Muscle of leg (tissue), 3 donors: ENCODE measurements at regions not wholly inside any gene's neighbourhood (a gene's known extent, or its start where the extent isn't known, plus 50 kb on each side); places are given as distances from the start of the nearest gene placed in this dataset.

ENCODE experiments used
- DNase-seq: peaks from one replicate; pipeline ENCODE4 v3.0.0; 2013
- H3K27ac ChIP-seq: one replicate; pipeline ENCODE4 v1.5.1; 2013; ENCODE audit warnings: mild to moderate bottlenecking, low read length, control low read depth
- H3K27me3 ChIP-seq: one replicate; pipeline ENCODE4 v1.6.1; 2013; ENCODE audit warnings: low read length; ENCODE audit not compliant: control insufficient read depth, insufficient read depth
- H3K36me3 ChIP-seq: one replicate; pipeline ENCODE4 v1.6.1; 2013; ENCODE audit warnings: low read length; ENCODE audit not compliant: control insufficient read depth, insufficient read depth
- H3K4me1 ChIP-seq: one replicate; pipeline ENCODE4 v1.6.1; 2013; ENCODE audit warnings: low read length; ENCODE audit not compliant: control insufficient read depth, insufficient read depth
- H3K4me3 ChIP-seq: one replicate; pipeline ENCODE4 v1.5.1; 2013; ENCODE audit warnings: low read length, control low read depth
- H3K9me3 ChIP-seq: replicated peaks from 2 replicates; pipeline ENCODE4 v1.6.1; 2013; ENCODE audit warnings: low read depth, low read length; ENCODE audit not compliant: control insufficient read depth
- WGBS: methylation state at CpG from one replicate; pipeline ENCODE4 v1.1.5; 2013; ENCODE audit warnings: missing lambda C conversion rate; ENCODE audit not compliant: insufficient coverage; 5-methylcytosine and 5-hydroxymethylcytosine counted together

- Histone ChIP-seq H3K27me3 (no peaks in the 10 kb centered on the region), H3K27ac (no peak overlapping the region), H3K36me3 (no peaks in the 10 kb centered on the region), H3K9me3 (no peaks in the 10 kb centered on the region), H3K4me1 (no peaks in the 10 kb centered on the region), H3K4me3 (no peak overlapping the region)
- DNase-seq = peak; percentile 14
These were observed 529.1 kb downstream of the HS3ST4 start for GRCh38 chr16:26220894-26221293.

DNA sequence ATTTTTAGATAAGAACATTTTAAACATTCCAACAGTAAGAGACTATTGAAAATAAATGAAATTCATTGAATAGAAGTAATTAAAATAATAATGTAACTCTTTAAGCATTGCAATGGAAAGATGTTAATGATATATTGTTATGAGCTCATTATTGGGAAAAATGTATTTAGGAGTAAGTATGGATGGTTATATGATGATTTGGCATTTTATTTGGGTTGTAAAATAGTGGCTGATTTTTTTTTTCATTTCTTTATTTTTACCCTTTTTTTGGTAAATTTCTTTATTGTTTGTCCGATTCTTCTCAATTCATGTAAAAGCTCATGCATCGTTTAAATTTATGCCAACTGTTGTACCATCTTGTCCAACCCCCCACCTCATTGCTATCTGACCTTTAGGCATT lies 539.9 kb downstream of the HS3ST4 start:
- no peak overlapping the region for H3K27ac ChIP-seq
- no peaks in the 10 kb centered on the region for H3K4me1 ChIP-seq
- no peaks in the 10 kb centered on the region for H3K27me3 ChIP-seq
- DNase-seq = no peak
- WGBS = 100% methylated on average over 1 of the region's 2 CpGs
- no peak overlapping the region for H3K4me3 ChIP-seq
- no peaks in the 10 kb centered on the region for H3K36me3 ChIP-seq
- H3K9me3 ChIP-seq = no peaks in the 10 kb centered on the region

DNA sequence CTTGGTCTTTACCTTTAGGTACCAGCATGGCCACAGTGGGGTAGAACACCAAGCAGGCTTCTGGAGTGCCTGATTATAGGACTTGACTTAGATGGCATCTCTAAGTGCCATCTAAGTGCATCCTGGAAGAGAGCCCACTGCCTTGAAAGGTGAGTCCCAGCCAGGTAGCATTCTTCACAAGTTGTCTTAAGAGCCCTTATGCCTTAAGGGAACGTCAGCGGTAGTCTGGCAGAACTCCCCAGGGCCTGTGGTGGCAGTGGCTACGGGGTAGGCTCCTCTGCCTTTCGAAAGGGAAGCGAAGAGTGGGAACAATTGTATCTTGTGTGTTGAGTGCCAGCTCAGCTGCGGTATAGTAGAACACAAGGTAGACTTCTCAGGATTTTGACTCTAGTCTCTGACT lies 549.0 kb downstream of the HS3ST4 start:
- Histone ChIP-seq H3K27ac (no peak overlapping the region), H3K4me3 (no peak overlapping the region), H3K4me1 (no peaks in the 10 kb centered on the region), H3K27me3 (no peaks in the 10 kb centered on the region), H3K9me3 (no peaks in the 10 kb centered on the region), H3K36me3 (no peaks in the 10 kb centered on the region)
- DNase-seq = no peak
- 93% methylated on average over 6 of the region's 6 CpGs for WGBS

DNA sequence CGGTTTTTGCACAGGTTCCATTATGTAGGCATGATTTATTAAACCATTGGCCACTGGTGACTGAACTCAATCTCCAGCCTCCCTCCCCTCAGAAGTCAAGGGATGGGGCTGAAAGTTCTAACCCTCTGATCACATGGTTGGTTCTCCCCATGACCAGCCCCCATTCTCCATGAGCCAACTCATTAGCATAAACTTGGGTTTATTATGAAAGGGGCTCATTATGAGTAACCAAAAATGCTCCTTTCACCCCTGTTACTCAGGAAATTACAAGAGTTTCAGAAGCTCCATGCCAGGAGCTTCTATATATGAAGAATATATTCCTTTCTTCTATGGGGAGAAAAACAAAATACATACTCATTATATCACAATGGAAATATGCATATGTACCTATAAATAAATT lies 555.3 kb downstream of the HS3ST4 start:
- Histone ChIP-seq H3K36me3 (no peaks in the 10 kb centered on the region), H3K4me3 (no peak overlapping the region), H3K9me3 (no peaks in the 10 kb centered on the region), H3K27me3 (no peaks in the 10 kb centered on the region), H3K27ac (no peak overlapping the region), H3K4me1 (no peaks in the 10 kb centered on the region)
- no peak for DNase-seq
- WGBS = no CpG with 5 or more reads among the region's 1 CpG

GRCh38 chr16:26252598-26252997 lies 560.8 kb downstream of the HS3ST4 start:
- WGBS = 81% methylated on average over 3 of the region's 4 CpGs
- Histone ChIP-seq H3K4me1 (no peaks in the 10 kb centered on the region), H3K27ac (no peak overlapping the region), H3K36me3 (no peaks in the 10 kb centered on the region), H3K4me3 (no peak overlapping the region), H3K9me3 (no peaks in the 10 kb centered on the region), H3K27me3 (no peaks in the 10 kb centered on the region)
- DNase-seq = no peak

DNA sequence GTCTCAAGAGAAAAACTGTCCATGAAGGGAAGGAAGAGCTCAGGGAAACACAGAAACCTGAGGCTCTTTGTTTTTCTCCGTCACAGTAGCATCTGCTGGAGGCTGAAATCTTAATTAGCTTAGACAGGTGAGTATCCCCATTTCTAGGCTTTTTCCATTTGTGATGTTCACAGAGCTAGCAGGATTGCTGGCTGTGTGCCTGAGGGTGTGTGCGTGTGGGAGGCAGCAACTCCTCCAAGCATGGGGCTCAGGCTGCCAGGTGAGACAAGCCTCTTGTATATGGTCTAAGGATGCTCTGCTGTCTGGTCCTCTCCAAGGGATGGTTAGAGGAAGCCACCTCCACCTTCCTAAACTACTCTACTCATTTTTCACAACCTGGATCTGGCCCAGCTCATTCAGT lies 569.9 kb downstream of the HS3ST4 start:
- H3K27me3 ChIP-seq = no peaks in the 10 kb centered on the region
- 100% methylated on average over 1 of the region's 2 CpGs for WGBS
- H3K4me1 ChIP-seq = no peaks in the 10 kb centered on the region

GRCh38 chr16:26263406-26263805 lies 571.6 kb downstream of the HS3ST4 start:
- Histone ChIP-seq H3K4me1 (no peaks in the 10 kb centered on the region), H3K27ac (no peak overlapping the region), H3K9me3 (no peaks in the 10 kb centered on the region), H3K4me3 (no peak overlapping the region), H3K36me3 (no peaks in the 10 kb centered on the region), H3K27me3 (no peaks in the 10 kb centered on the region)
- DNase-seq = peak; percentile 1
- 67% methylated on average over 1 of the region's 2 CpGs for WGBS

More for the DNA sequence above, 569.9 kb downstream of the HS3ST4 start:
- H3K9me3 ChIP-seq = no peaks in the 10 kb centered on the region
- no peak for DNase-seq
- H3K4me3 ChIP-seq = no peak overlapping the region
- no peak overlapping the region for H3K27ac ChIP-seq
- H3K36me3 ChIP-seq = no peaks in the 10 kb centered on the region

DNA sequence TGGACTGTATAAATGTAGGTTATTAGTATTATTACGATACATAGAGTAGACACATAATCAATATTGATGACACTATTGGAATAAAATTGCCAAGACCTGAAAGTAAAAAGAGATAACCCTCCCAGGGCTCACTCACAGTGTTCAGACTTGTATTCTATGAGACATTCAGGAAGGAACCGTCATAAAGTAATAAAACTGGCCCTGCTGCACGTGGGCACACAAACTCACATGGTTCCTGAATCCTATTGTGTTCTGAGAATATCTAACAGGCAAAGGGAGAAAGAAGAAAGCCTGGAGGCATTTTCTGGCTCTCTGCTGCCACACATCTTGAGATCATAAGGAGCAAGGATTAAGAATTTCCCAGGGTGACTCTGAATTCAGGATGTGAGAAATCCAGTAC lies 575.9 kb downstream of the HS3ST4 start:
- H3K27me3 ChIP-seq = no peaks in the 10 kb centered on the region
- H3K9me3 ChIP-seq = no peaks in the 10 kb centered on the region
- DNase-seq = no peak
- no peaks in the 10 kb centered on the region for H3K36me3 ChIP-seq
- no peak overlapping the region for H3K4me3 ChIP-seq
- WGBS = 25% methylated on average over 2 of the region's 3 CpGs
- H3K27ac ChIP-seq = no peak overlapping the region
- no peaks in the 10 kb centered on the region for H3K4me1 ChIP-seq

DNA sequence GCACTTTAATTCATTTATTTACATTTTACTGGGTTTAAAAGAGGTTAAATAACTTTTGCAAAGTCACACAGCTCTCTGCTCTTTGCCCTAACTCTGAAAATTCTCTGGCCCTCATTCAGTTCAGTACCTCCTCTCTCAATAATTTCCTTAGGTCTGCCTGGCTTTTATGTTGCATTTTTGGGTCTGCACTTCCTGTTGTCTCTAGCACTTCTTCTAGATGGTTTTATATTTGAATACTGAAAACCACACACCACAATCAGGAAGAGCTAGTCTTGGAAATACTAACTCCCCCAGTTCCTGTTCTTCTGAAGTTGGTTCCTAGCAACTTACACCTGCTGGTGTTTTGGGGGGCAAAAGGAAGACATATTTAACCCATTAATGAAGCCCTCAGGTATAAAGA lies 577.9 kb downstream of the HS3ST4 start:
- Histone ChIP-seq H3K27ac (no peak overlapping the region), H3K4me1 (no peaks in the 10 kb centered on the region), H3K27me3 (no peaks in the 10 kb centered on the region), H3K36me3 (no peaks in the 10 kb centered on the region), H3K9me3 (no peaks in the 10 kb centered on the region), H3K4me3 (no peak overlapping the region)
- no peak for DNase-seq

DNA sequence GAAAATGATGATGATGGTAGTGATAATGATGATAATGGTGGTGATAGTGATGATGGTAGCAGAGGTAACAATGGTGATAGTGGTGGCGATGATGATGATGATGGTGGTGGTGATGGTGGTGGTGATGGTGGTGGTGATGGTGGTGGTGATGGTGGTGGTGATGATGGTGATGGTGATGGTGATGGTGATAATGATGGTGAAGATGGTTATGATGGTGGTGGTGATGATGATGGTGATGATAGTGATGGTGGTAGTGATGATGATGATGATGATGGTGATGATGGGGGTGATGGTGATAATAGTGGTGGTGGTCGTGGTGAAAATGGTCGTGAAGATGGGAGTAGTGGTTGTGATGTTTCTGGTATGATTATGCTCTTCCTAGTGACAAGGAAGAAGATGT lies 581.8 kb downstream of the HS3ST4 start:
- no peak overlapping the region for H3K4me3 ChIP-seq
- no peak for DNase-seq
- no peaks in the 10 kb centered on the region for H3K9me3 ChIP-seq
- H3K27ac ChIP-seq = no peak overlapping the region
- 100% methylated on average over 1 of the region's 3 CpGs for WGBS
- H3K4me1 ChIP-seq = no peaks in the 10 kb centered on the region
- no peaks in the 10 kb centered on the region for H3K27me3 ChIP-seq
- H3K36me3 ChIP-seq = no peaks in the 10 kb centered on the region

DNA sequence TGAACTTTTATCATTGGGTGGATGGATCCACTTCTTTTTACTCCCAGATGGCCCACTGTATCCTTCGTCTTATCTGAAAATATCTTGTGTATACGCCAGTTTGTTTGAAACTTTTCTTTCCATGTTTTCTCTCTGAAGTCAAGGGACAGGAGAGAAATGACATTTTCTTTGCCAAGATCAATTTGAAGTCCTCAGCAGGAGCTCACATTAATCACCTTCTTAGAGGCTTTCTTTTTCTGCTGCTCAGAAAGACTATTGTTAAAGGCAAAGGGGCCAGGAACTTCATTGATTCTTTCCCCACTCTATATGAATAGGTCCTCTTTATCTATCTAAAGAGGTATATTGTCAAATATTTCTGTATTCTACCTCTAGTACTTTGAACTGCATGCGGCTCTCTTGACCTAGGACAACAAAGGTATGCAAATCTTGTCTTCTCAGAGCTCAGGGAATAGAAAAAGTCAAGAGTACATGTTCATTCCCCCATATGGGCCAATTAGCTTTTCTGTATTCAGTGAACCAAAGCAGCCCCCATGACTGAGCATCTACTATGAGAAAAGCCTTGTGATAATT lies 583.3 kb downstream of the HS3ST4 start:
- DNase-seq = no peak
- 100% methylated on average over 1 of the region's 3 CpGs for WGBS
- Histone ChIP-seq H3K4me3 (no peak overlapping the region), H3K27me3 (no peaks in the 10 kb centered on the region), H3K4me1 (no peaks in the 10 kb centered on the region), H3K27ac (no peak overlapping the region), H3K36me3 (no peaks in the 10 kb centered on the region), H3K9me3 (no peaks in the 10 kb centered on the region)
